ENCODE measurements at regions not wholly inside any gene's neighbourhood (a gene's known extent, or its start where the extent isn't known, plus 50 kb on each side); places are given as distances from the start of the nearest gene placed in this dataset.

DNA sequence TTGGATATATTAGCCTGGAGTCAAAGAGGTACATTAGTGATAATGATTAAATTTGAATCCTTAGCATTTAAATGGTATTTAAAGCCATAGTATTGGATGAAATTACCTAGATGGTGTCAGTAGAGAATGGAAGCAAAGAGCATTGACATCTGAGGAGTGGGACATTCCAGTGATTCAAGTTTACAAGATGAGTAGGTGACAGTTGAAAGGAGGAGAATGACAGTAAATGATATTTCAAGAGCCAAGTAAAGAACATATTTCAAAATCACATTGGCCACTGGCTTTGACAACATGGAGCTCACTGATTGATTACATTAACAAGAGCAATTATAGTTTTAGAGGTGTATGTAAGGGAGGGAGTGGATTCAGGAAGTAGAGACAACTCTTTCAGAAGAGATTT, 93.9 kb upstream of the MEF2C start:
- TF ChIP-seq EZH2 (IDR thresholded peaks at IDR 0.05; ENCODE audit: insufficient read depth, poor library complexity, severe bottlenecking) (no peak), EZH2phosphoT487 (IDR thresholded peaks at IDR 0.05; ENCODE audit: insufficient read depth, low read depth) (no peak)
